MM.1S (cell line): ENCODE measurements at regions not wholly inside any gene's neighbourhood (a gene's known extent, or its start where the extent isn't known, plus 50 kb on each side); places are given as distances from the start of the nearest gene placed in this dataset.

Source experiments
- DNase-seq: peaks from one replicate; pipeline ENCODE4 v3.0.0-alpha.2; 2015
- H2AFZ ChIP-seq: fragments of 300-600 bp; sonication (generic); 2 replicates; pipeline ENCODE4 v1.6.0; 2016; ENCODE audit warnings: antibody characterized with exemption, low read length
- H3F3A ChIP-seq: fragments of 300-600 bp; sonication (generic); 2 replicates; pipeline ENCODE4 v1.6.1; 2016; ENCODE audit warnings: mild to moderate bottlenecking, antibody characterized with exemption, low read length, moderate library complexity, mixed read lengths; ENCODE audit not compliant: insufficient read depth
- H3K27ac ChIP-seq: fragments of 300-600 bp; sonication (generic); 2 replicates; pipeline ENCODE4 v1.5.1; 2016; ENCODE audit warnings: mild to moderate bottlenecking, low read length
- H3K27me3 ChIP-seq: fragments of 300-600 bp; sonication (generic); replicated peaks from 2 replicates; pipeline ENCODE4 v1.6.0; 2016; ENCODE audit warnings: low read length; ENCODE audit not compliant: insufficient read depth
- H3K36me3 ChIP-seq: fragments of 300-600 bp; sonication (generic); replicated peaks from 2 replicates; pipeline ENCODE4 v1.6.1; 2016; ENCODE audit warnings: mild to moderate bottlenecking, low read length, mixed read lengths; ENCODE audit not compliant: insufficient read depth
- H3K4me1 ChIP-seq: fragments of 300-600 bp; sonication (generic); 2 replicates; pipeline ENCODE4 v1.6.1; 2016; ENCODE audit warnings: low read length, mixed read lengths
- H3K4me2 ChIP-seq: fragments of 300-600 bp; sonication (generic); 2 replicates; pipeline ENCODE4 v1.6.0; 2016; ENCODE audit warnings: low read depth, low read length
- H3K4me3 ChIP-seq: fragments of 300-600 bp; sonication (generic); 2 replicates; pipeline ENCODE4 v1.5.1; 2016; ENCODE audit warnings: low read length, mixed read lengths
- H3K79me2 ChIP-seq: fragments of 300-600 bp; sonication (generic); 2 replicates; pipeline ENCODE4 v1.6.1; 2016; ENCODE audit warnings: mixed run types, low read length, mixed read lengths
- H3K9ac ChIP-seq: fragments of 300-600 bp; sonication (generic); 2 replicates; pipeline ENCODE4 v1.6.1; 2016; ENCODE audit warnings: low read length, mixed read lengths
- H3K9me2 ChIP-seq: fragments of 300-600 bp; sonication (generic); replicated peaks from 2 replicates; pipeline ENCODE4 v1.6.1; 2016; ENCODE audit warnings: mild to moderate bottlenecking, low read length, mixed read lengths; ENCODE audit not compliant: insufficient read depth
- H3K9me3 ChIP-seq: fragments of 300-600 bp; sonication (generic); replicated peaks from 2 replicates; pipeline ENCODE4 v1.6.1; 2016; ENCODE audit warnings: mild to moderate bottlenecking, low read length, mixed read lengths; ENCODE audit not compliant: insufficient read depth
- H4K20me1 ChIP-seq: fragments of 300-600 bp; sonication (generic); 2 replicates; pipeline ENCODE4 v1.6.1; 2016; ENCODE audit warnings: mild to moderate bottlenecking, low read length, moderate library complexity, mixed read lengths; ENCODE audit not compliant: insufficient read depth
- EZH2 ChIP-seq: fragments of 300-600 bp; sonication (generic); optimal IDR thresholded peaks from 2 replicates; pipeline ENCODE3; 2017; ENCODE audit warnings: low read depth, mild to moderate bottlenecking, antibody characterized with exemption, low read length, mixed read lengths
- EZH2phosphoT487 ChIP-seq: fragments of 300-600 bp; sonication (generic); IDR thresholded peaks from 2 replicates; pipeline ENCODE4 v1.6.1; 2018; ENCODE audit warnings: antibody characterized with exemption, low read length
- TF ChIP-seq, protein P1 (sequence below): fragments of 300-600 bp; sonication (generic); IDR thresholded peaks from 2 replicates; pipeline ENCODE4 v1.5.1; 2016; ENCODE audit warnings: antibody characterized with exemption, low read length, mixed read lengths

DNA sequence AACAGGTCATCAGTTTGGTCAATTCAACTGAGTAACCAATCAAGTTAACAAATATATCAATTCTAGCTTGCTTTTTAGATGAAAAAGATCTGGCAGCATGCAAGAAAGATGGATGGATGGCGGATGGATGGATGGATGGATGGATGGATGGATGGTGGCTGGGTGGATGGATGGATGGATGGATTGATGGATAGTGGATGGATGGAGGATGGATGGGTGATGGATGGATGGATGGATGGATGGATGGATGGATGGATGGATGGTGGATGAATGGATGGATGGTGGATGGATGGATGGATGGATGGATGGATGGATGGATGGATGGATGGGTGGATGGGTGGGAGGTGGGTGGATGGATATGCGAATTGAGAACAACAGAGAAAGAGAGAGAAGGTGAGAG lies 303.7 kb upstream of the IGF1R start:
- Histone ChIP-seq H3K9ac (no peak overlapping the region), H3K27ac (no peak overlapping the region), H2AFZ (no peak overlapping the region), H3K9me2 (no peaks in the 10 kb centered on the region), H3K4me2 (no peak overlapping the region), H3K79me2 (no peaks in the 10 kb centered on the region), H4K20me1 (no peaks in the 10 kb centered on the region), H3K9me3 (no peaks in the 10 kb centered on the region), H3F3A (no peaks in the 10 kb centered on the region), H3K4me1 (no peaks in the 10 kb centered on the region), H3K36me3 (no peaks in the 10 kb centered on the region), H3K4me3 (no peak overlapping the region), H3K27me3 (no peaks in the 10 kb centered on the region)
- DNase-seq: no peak
- no peak for TF ChIP-seq EZH2
- TF ChIP-seq, protein P1, sequence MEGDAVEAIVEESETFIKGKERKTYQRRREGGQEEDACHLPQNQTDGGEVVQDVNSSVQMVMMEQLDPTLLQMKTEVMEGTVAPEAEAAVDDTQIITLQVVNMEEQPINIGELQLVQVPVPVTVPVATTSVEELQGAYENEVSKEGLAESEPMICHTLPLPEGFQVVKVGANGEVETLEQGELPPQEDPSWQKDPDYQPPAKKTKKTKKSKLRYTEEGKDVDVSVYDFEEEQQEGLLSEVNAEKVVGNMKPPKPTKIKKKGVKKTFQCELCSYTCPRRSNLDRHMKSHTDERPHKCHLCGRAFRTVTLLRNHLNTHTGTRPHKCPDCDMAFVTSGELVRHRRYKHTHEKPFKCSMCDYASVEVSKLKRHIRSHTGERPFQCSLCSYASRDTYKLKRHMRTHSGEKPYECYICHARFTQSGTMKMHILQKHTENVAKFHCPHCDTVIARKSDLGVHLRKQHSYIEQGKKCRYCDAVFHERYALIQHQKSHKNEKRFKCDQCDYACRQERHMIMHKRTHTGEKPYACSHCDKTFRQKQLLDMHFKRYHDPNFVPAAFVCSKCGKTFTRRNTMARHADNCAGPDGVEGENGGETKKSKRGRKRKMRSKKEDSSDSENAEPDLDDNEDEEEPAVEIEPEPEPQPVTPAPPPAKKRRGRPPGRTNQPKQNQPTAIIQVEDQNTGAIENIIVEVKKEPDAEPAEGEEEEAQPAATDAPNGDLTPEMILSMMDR: no peak
- no peak for TF ChIP-seq EZH2phosphoT487

DNA sequence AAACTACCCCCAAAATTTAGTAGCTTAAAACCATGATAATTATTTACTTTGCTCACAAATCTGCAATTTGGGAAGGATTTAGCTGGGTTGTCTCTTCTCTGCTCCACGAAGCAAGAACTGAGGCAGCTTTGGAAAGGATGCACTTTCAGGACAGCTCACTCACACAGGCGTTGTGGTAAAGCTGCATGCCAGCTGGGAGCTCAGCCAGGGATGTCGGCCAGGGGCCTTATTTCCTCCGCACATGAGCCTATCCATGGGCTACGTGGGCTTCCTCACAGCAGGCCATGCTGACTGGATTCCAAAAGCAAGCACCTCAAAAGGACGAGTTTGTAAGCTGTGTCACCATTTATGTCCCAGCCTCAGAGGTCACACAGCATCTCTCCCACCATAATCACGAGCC lies 301.3 kb upstream of the IGF1R start:
- no peaks in the 10 kb centered on the region for H3K36me3 ChIP-seq
- no peak overlapping the region for H3K27ac ChIP-seq
- H3F3A ChIP-seq: no peaks in the 10 kb centered on the region
- no peaks in the 10 kb centered on the region for H4K20me1 ChIP-seq
- H3K27me3 ChIP-seq: no peaks in the 10 kb centered on the region
- H3K4me1 ChIP-seq: no peaks in the 10 kb centered on the region
- no peak overlapping the region for H3K4me2 ChIP-seq
- no peak overlapping the region for H2AFZ ChIP-seq
- no peaks in the 10 kb centered on the region for H3K9me2 ChIP-seq
- no peak overlapping the region for H3K9ac ChIP-seq
- H3K79me2 ChIP-seq: no peaks in the 10 kb centered on the region
- no peak for DNase-seq
- TF ChIP-seq, protein P1: no peak
- no peak for TF ChIP-seq EZH2phosphoT487
- no peak for TF ChIP-seq EZH2
- H3K9me3 ChIP-seq: no peaks in the 10 kb centered on the region
- no peak overlapping the region for H3K4me3 ChIP-seq

DNA sequence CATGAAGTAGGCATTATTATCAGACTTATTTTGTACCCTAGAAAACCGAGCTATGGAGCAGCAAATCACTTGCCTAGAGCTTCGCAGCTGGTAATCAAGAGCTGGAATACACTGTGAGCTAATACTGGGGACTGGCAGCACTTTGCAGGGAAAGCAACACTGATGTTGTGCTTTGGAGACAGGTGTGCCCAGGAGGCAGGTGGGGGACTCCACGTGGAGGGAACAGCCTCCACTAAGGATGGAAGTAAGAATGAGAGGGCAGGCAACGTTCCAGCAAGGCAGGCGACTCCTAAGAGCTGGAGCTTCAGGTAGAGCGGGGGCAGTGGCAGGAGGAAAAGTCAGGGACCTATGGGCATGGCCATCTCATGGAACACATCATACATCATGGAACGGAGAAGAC lies 300.5 kb upstream of the IGF1R start:
- TF ChIP-seq EZH2: no peak
- TF ChIP-seq, protein P1: no peak
- no peak for DNase-seq
- Histone ChIP-seq H3F3A (no peaks in the 10 kb centered on the region), H3K4me2 (no peak overlapping the region), H3K9me2 (no peaks in the 10 kb centered on the region), H4K20me1 (no peaks in the 10 kb centered on the region), H3K4me1 (no peaks in the 10 kb centered on the region), H3K27ac (no peak overlapping the region), H3K27me3 (no peaks in the 10 kb centered on the region), H3K36me3 (no peaks in the 10 kb centered on the region), H3K79me2 (no peaks in the 10 kb centered on the region), H2AFZ (no peak overlapping the region), H3K9me3 (no peaks in the 10 kb centered on the region), H3K9ac (no peak overlapping the region), H3K4me3 (no peak overlapping the region)
